HG02943 (cell line): ENCODE measurements at regions not wholly inside any gene's neighbourhood (a gene's known extent, or its start where the extent isn't known, plus 50 kb on each side); places are given as distances from the start of the nearest gene placed in this dataset.

ENCODE experiments used
- ATAC-seq: cut with Tn5 transposase; IDR thresholded peaks from one replicate; pipeline ENCODE4 v1.9.1; 2021; ENCODE audit warnings: mild to moderate bottlenecking, low read depth, moderate library complexity; ENCODE audit not compliant: unreplicated experiment

- no peak for ATAC-seq
Measured at GRCh38 chr3:18888819-18889218, 259.5 kb upstream of the KCNH8 start.

- ATAC-seq: no peak
Measured at GRCh38 chr3:18888370-18888769, 259.9 kb upstream of the KCNH8 start.

- ATAC-seq: no peak
Measured at GRCh38 chr3:18886331-18886730, 262.0 kb upstream of the KCNH8 start.

GRCh38 chr3:18885612-18886011 lies 262.7 kb upstream of the KCNH8 start:
- ATAC-seq: no peak

- no peak for ATAC-seq
Measured at GRCh38 chr3:18883571-18883970, 264.7 kb upstream of the KCNH8 start.

- ATAC-seq: no peak
Measured at GRCh38 chr3:18880691-18881090, 267.6 kb upstream of the KCNH8 start.

GRCh38 chr3:18872466-18872865 lies 275.8 kb upstream of the KCNH8 start:
- no peak for ATAC-seq

- ATAC-seq: no peak
Measured at GRCh38 chr3:18870642-18871041, 277.7 kb upstream of the KCNH8 start.

- ATAC-seq: no peak
Measured at GRCh38 chr3:18870074-18870640, 278.2 kb upstream of the KCNH8 start.

GRCh38 chr3:18868911-18869689 lies 279.2 kb upstream of the KCNH8 start:
- ATAC-seq: no peak

- ATAC-seq: no peak
Measured at GRCh38 chr3:18866899-18867298, 281.4 kb upstream of the KCNH8 start.

GRCh38 chr3:18864933-18865731 lies 283.2 kb upstream of the KCNH8 start:
- ATAC-seq: no peak

GRCh38 chr3:18862077-18862476 lies 286.2 kb upstream of the KCNH8 start:
- no peak for ATAC-seq

- ATAC-seq: no peak
Measured at GRCh38 chr3:18861137-18861536, 287.2 kb upstream of the KCNH8 start.

- no peak for ATAC-seq
Measured at GRCh38 chr3:18853269-18853668, 295.0 kb upstream of the KCNH8 start.

GRCh38 chr3:18847583-18848197 lies 300.6 kb upstream of the KCNH8 start:
- ATAC-seq: no peak

- no peak for ATAC-seq
Measured at GRCh38 chr3:18843983-18844382, 304.3 kb upstream of the KCNH8 start.

- ATAC-seq: no peak
Measured at GRCh38 chr3:18843188-18843587, 305.1 kb upstream of the KCNH8 start.

- no peak for ATAC-seq
Measured at GRCh38 chr3:18841422-18842343, 306.6 kb upstream of the KCNH8 start.

GRCh38 chr3:18840535-18841137 lies 307.7 kb upstream of the KCNH8 start:
- no peak for ATAC-seq
